ENCODE measurements at regions not wholly inside any gene's neighbourhood (a gene's known extent, or its start where the extent isn't known, plus 50 kb on each side); places are given as distances from the start of the nearest gene placed in this dataset.
"Not testable (repeated sequence)": the region's sequence is repeated elsewhere in the genome, so short reads cannot be mapped to it uniquely, and the experiment has no call there.

GRCh38 chr2:106009096-106009495 lies 185.0 kb downstream of the UXS1 start:
- no peak for DNase-seq (ENCODE audit: low read depth)

DNA sequence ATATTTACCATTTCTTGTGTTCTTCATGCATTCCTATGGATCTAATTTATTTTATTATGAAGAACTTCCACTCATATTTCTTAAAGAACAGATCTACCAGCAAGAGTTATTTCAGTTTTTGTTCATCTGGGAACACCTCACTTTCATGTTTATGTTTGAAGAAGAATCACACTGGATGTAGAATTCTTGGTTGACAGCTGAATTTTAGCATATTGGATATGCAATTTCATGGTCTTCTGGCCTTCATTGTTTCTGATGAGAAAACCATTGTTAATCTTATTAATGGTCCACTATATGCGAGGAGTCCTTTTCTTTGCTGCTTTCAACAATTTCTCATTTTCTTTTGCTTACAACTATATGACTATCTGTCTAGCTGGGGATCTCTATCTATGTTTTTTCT lies 189.2 kb downstream of the UXS1 start:
- no peak for DNase-seq (ENCODE audit: low read depth)

DNA sequence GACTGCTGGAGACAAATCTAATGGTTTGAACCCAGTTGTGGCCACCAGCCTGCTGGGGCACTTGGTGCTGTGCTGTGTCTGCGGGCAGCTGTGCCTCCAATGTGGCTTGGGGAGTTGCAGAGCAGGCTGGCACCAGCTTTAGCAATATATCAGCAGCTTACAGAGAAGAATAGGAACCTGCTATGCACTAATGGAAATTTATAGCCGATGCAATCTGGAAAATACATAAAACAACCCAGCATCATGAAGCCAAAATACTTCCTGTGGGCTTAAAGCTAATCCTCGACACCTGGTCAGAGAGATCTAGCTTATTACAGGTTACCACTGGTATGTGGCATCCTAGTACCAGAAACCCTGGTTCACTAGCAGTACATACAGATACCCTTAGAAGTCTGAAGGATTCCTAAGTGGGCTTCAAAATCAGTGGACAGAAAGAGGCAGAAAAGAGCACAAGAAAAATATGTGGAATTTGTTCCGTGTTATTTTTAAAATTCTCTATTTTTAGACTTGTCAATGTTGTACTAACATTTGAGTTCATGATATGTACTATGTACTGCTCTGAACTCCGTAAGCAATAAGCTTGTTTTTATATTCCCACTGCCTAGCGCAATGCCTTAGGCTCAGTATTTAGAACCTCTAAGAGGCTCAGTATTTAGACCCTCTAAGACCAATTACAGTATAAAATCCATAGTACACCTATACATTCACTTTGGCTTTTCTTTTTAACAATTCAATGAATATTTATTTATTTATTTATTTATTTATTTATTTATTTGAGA lies 194.7 kb downstream of the UXS1 start:
- DNase-seq (ENCODE audit: low read depth) = no peak

DNA sequence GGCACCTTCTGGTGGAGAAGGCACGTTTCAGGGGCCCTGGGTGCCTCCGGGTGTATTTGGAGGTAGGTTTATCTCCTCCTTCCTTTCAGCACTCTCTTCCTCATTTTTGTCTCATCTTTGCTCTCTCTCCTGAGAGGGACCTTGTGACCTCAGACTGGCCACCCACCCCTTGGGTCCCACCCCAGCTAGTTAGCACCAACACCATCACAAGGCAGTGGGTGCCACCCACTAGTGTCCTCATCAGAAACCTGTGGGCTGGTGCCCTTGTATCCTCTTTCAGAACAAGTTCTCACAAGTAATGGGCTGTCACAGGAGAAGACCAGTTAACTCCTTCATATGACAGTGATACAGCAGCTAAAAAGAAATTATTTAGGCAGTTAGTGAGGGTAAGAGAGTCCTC lies 196.4 kb downstream of the UXS1 start:
- DNase-seq (ENCODE audit: low read depth) = no peak

GRCh38 chr2:105990624-105991023 lies 203.5 kb downstream of the UXS1 start:
- DNase-seq (ENCODE audit: low read depth) = no peak

DNA sequence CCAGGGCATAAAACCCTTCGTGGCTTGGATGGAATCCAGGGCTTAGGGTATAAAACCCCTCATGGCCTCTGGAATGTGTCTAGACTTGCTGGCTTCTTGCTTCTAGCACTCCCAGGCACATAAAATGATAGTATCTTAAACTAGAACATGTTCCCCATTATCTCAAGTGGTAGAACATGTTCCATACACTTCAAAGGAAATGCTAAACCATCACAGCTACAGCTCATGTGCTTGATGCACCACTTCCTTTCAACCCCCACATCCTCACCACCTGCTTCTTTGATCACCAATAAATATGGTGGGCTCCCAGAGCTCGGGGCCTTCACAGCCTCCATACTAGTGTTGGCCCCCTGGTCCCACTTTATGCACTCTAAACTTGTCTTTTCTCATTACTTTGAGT lies 204.3 kb downstream of the UXS1 start:
- not testable (repeated sequence) for DNase-seq (ENCODE audit: low read depth)

- no peak for DNase-seq (ENCODE audit: low read depth)
These were observed 205.0 kb downstream of the UXS1 start for GRCh38 chr2:105989070-105989469.

- no peak for DNase-seq (ENCODE audit: low read depth)
These were observed 216.3 kb downstream of the UXS1 start for GRCh38 chr2:105977807-105978206.

- DNase-seq (ENCODE audit: low read depth) = peak; percentile 31
These were observed 216.9 kb downstream of the UXS1 start for GRCh38 chr2:105977212-105977611.

DNA sequence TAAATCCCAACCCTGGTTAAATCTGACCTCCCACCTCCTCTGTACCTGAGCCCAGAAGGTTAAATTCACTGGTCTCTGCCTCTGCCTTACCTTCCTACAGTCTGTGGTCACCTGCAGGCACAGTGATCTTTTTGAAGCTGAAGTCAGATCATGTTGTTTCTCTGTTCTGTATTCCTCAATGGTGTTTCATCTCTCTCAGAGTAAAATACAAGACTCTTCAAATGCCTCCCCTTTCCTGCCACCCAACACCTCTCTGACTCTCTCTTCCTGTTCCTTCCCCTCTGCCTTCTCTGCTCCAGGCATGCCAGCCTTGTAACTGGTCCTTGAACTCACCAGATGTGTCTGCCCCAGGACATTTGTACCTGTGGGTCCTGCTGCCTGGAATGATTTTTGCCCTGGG lies 219.3 kb downstream of the UXS1 start:
- no peak for DNase-seq (ENCODE audit: low read depth)

DNA sequence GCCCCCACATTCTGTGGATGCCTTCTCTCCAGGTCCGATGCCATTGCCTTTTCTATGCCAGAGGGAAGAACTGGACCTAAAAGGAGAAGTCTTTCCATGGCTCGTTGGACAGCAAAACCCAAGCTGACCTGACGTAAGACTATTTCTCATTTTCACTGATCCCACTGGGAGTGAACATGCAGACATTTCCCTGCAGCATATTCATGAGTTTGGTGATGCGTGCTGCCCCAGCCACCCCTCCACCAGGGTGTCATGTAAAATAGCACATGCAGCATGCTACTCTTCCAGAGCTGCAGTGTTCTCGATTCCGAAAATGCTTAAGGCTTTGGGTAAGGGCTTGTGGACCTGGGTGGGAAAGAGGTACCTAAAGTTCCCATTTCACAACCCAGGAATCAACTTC lies 221.2 kb downstream of the UXS1 start:
- DNase-seq (ENCODE audit: low read depth) = no peak

DNA sequence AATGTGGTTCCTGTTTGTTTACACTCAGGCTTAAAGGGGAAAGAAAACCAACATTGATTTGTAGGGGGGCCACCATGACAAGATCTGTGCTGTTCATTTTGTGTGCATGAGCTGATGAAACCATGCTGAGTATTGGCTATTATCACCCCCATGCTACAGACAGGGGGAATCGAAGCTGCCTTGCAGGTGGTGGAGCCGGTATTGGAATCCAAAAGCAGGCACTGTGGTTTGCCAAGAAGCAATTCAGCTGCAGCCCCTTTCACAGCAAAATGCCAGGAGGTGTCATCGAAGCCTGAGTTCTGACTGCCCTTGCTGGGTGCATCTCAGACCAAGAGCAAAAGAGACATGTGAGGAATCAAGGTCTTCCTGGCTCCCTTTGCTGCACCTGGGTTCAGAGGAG lies 221.9 kb downstream of the UXS1 start:
- no peak for DNase-seq (ENCODE audit: low read depth)

GRCh38 chr2:105969552-105969951 lies 224.5 kb downstream of the UXS1 start:
- no peak for DNase-seq (ENCODE audit: low read depth)

GRCh38 chr2:105962221-105962620 lies 217.5 kb downstream of the NCK2 start:
- DNase-seq (ENCODE audit: low read depth) = no peak

DNA sequence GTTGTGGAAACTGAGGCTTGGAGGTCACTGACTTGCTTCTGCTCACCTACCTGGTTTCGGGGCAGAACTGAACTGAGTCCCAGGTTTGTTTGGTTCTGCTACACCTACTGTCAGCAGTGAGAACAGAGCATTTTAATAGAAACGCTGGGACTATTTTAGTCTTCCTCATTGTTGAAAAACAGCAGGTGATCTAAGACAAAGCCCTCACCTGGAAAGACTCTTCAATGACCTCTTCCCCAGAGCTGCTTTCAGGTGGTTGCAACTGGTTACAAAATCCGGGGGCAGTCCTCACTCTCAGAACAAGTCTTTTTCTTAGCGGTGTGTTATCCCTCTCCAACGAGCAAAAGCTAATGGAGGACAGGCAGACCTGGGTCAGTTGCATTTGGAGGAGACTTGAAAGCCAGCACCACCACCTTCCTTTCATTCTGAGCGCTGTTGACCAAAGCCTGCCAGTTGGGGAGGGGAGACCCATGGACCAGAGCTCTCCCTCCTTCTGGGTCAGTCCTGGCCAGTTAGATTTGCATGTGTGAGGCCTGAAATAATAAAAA lies 217.0 kb downstream of the NCK2 start:
- DNase-seq (ENCODE audit: low read depth) = no peak

- DNase-seq (ENCODE audit: low read depth) = no peak
These were observed 214.6 kb downstream of the NCK2 start for GRCh38 chr2:105959357-105959756.

DNA sequence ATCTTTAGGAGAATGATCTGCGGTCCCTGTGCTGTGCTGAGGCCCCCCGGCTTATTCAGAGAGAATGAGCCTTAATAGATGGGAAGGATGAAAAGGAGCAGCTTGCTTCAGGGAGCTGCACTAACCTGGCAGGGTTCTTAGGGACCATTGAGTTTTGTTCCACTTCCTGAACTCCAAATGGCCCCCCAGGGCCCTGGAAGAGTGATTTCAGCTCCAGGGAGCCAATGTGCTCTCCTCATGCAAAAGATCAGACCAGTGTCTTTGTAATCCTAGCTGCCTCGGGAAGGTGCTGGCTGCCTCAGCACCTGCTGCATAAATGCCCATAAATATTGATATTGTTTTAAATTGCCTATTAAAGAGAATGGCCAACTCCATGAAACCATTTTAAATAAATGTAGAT lies 210.2 kb downstream of the NCK2 start:
- no peak for DNase-seq (ENCODE audit: low read depth)

DNA sequence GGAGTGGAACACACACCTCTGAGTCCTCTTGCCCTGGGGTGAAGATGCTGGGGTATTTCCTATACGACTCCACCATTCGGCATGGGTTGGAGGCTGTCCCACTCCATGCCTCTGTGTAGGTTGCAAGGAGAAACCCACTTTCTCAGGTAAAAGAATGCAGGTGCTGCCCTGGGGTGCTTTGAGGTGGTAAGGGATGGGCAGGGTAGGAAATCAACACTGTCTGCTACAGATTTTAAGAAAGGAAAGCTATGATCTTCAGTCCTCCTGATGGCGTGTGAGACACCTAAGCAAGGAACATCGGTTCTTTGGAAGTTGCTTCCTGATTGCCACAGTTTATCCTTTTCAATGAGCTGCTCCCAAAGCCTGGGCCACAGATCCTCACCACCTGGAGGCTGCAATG lies 209.2 kb downstream of the NCK2 start:
- no peak for DNase-seq (ENCODE audit: low read depth)

DNA sequence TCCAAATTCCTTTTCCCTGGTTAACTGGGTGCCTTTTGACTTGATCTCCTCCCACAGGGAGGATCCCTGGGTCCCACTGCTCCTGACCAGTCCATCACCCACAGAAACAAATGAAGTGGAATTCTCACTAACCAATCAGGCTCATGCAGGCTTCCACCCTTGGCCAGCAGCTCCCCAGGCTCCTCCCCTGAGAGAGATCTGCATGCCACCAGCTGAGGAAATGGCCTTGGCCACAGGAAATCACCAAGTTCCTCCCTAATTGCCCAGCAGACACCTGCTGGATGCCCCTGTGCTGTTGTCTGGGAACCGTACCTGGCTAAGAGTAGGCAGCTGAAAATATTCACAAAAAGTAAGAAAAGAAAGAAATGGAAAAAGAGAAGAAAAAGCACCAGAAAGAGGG lies 207.4 kb downstream of the NCK2 start:
- DNase-seq (ENCODE audit: low read depth) = no peak

DNA sequence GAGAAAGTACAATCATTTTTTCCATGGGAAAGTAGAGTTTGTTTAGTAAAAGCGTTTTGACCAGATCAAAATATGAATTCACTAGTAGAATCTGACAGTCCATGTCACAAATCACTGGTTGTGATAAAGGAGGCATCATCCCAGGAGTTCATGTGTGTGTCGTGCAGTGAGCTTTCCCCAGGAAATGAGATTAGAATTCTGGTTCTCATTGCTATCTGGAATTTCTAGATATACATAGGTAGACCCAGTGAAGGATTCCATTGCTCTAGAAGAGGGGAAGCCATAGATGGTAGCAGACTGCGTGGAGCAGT lies 206.6 kb downstream of the NCK2 start:
- DNase-seq (ENCODE audit: low read depth) = no peak

DNA sequence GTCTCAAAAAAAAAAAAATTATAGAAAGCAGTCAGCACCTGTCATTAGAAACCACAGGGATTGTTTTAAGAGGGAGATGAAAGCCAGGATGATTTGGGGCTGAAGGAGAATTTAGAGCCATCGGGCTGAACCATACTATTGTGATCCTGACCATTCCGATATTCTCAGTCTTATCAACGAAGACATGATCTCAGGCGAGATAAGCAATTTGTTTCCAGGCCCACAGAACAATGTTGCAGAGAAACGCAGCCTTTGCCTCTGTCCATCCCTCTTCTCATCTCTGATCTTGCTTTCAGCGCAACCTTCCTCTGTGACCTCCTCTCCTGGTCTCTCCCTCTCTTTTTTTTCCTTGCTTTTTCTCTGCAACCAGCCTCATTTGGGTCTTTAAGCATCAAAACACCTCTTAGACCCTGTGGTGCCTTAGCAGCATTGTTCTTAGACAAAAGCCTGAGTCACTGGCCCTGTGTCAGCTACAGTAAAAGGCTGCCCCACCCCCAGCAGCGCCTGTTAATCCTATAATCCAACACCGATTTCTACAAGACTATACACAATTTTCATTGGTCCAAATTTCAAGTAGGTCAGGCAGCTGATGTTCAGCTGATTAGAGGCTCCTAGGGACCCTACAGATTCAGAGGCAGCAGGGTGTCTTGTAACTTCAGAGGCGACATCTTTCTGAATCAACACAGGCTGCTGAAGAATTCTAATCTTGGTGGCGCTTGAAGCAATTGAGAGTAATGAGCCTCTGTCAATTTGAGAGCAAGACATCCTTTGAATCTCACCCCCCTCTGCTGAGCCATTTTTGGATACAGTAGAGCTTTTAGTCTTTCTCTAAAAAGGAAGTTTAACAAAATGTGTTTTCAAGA lies 206.0 kb downstream of the NCK2 start:
- no peak for DNase-seq (ENCODE audit: low read depth)

DNA sequence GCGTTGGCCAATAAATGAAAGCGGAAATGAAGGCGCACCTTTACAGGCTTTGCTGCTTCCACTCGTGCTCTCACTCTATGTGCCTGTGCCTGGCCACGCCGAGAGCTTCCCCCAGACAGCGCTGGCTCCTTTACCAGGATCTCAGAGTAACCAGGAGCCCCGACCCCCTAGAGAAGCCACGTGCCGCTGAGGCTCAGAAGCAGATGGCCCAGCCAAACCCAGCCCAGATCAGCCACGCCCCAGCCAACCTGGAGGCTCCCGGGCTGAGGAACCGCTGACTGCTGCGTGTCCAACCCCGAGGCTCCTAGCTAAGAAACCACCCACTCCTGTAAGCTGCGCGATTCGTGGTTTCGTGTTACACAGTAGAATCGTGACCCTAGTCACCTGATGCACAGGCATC lies 199.3 kb downstream of the NCK2 start:
- DNase-seq (ENCODE audit: low read depth) = no peak

Data from GM04503 (cell line).